Neural progenitor cell (in vitro differentiated cells): ENCODE measurements at regions not wholly inside any gene's neighbourhood (a gene's known extent, or its start where the extent isn't known, plus 50 kb on each side); places are given as distances from the start of the nearest gene placed in this dataset.

Source experiments
- DNase-seq: peaks from one replicate; pipeline ENCODE4 v3.0.0-alpha.2; 2016; ENCODE audit warnings: low spot score
- H2AFZ ChIP-seq: fragments of 200-600 bp; sonication (generic); replicated peaks from 2 replicates; pipeline ENCODE4 v1.6.1; 2016; ENCODE audit warnings: antibody characterized with exemption
- H3F3A ChIP-seq: fragments of 200-600 bp; sonication (generic); 2 replicates; pipeline ENCODE4 v1.6.1; 2016; ENCODE audit warnings: antibody characterized with exemption, low read depth
- H3K27ac ChIP-seq: fragments of 200-600 bp; sonication (generic); 2 replicates; pipeline ENCODE4 v1.5.1; 2016; ENCODE audit warnings: mild to moderate bottlenecking
- H3K27me3 ChIP-seq: fragments of 200-600 bp; sonication (generic); 2 replicates; pipeline ENCODE4 v1.6.1; 2016; ENCODE audit warnings: mild to moderate bottlenecking, moderate library complexity
- H3K36me3 ChIP-seq: fragments of 200-600 bp; sonication (generic); 2 replicates; pipeline ENCODE4 v1.5.1; 2016
- H3K4me1 ChIP-seq: fragments of 200-600 bp; sonication (generic); 2 replicates; pipeline ENCODE4 v1.6.1; 2016; ENCODE audit warnings: mixed run types
- H3K4me2 ChIP-seq: fragments of 200-600 bp; sonication (generic); 2 replicates; pipeline ENCODE4 v1.6.1; 2016
- H3K4me3 ChIP-seq: fragments of 200-600 bp; sonication (generic); 2 replicates; pipeline ENCODE4 v1.5.1; 2016
- H3K79me2 ChIP-seq: fragments of 200-600 bp; sonication (generic); 2 replicates; pipeline ENCODE4 v1.6.1; 2016; ENCODE audit warnings: low read depth
- H3K9ac ChIP-seq: fragments of 200-600 bp; sonication (generic); 2 replicates; pipeline ENCODE4 v1.6.1; 2016
- H3K9me3 ChIP-seq: fragments of 200-600 bp; sonication (generic); 2 replicates; pipeline ENCODE4 v1.5.1; 2016; ENCODE audit warnings: low read depth
- H4K20me1 ChIP-seq: fragments of 200-600 bp; sonication (generic); 2 replicates; pipeline ENCODE4 v1.6.1; 2016; ENCODE audit warnings: low read depth
- H3K27ac Mint-ChIP-seq: 3 replicates; pipeline ENCODE4 v1.8.0; 2021; ENCODE audit warnings: mixed read lengths
- H3K27me3 Mint-ChIP-seq: 2 replicates; pipeline ENCODE4 v1.8.0; 2022; ENCODE audit warnings: low read depth, mild to moderate bottlenecking, inconsistent platforms, moderate library complexity, mixed read lengths; ENCODE audit not compliant: insufficient read depth
- H3K36me3 Mint-ChIP-seq: 3 replicates; pipeline ENCODE4 v1.8.0; 2021; ENCODE audit warnings: mixed read lengths
- H3K4me1 Mint-ChIP-seq: 3 replicates; pipeline ENCODE4 v1.8.0; 2021; ENCODE audit warnings: mixed read lengths
- H3K4me3 Mint-ChIP-seq: 3 replicates; pipeline ENCODE4 v1.8.0; 2021; ENCODE audit warnings: mild to moderate bottlenecking, moderate library complexity, mixed read lengths
- H3K9me3 Mint-ChIP-seq: 3 replicates; pipeline ENCODE4 v1.8.0; 2020; ENCODE audit warnings: mixed read lengths
- CTCF ChIP-seq: fragments of 200-600 bp; sonication (generic); IDR thresholded peaks from 2 replicates; pipeline ENCODE4 v1.5.1; 2017; ENCODE audit warnings: antibody characterized with exemption, mild to moderate bottlenecking
- EZH2 ChIP-seq: fragments of 200-600 bp; sonication (generic); IDR thresholded peaks from 2 replicates; pipeline ENCODE4 v1.6.1; 2017; ENCODE audit warnings: antibody characterized with exemption, mild to moderate bottlenecking, moderate library complexity
- EZH2phosphoT487 ChIP-seq: fragments of 200-600 bp; sonication (generic); IDR thresholded peaks from 2 replicates; pipeline ENCODE4 v1.6.1; 2017; ENCODE audit warnings: antibody characterized with exemption

DNA sequence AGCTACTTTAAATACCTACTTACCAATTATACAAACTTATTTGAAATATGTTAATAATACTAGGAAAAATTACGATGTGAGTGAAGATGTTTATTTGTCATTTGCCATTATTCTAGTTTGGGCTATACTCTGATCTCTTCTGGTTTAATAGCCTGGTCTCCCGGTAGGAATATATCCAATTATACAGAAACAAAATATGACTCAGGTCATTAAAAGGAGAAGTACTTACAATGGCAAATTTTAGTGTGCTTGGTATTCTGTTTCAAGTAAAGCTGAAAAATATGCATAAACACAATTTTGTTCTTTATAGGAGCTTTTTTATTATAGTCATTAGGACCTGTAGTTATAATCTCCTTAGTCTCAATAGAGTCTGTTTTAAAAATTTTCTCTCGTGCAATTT, 176.8 kb downstream of the SLCO4C1 start:
- H3F3A ChIP-seq: no peaks in the 10 kb centered on the region
- no peak overlapping the region for H2AFZ ChIP-seq
- no peak overlapping the region for H3K27ac ChIP-seq
- no peak overlapping the region for H3K4me3 ChIP-seq
- no peaks in the 10 kb centered on the region for H3K9me3 ChIP-seq
- H4K20me1 ChIP-seq: no peaks in the 10 kb centered on the region
- no peaks in the 10 kb centered on the region for H3K36me3 ChIP-seq
- no peaks in the 10 kb centered on the region for H3K79me2 ChIP-seq
- no peaks in the 10 kb centered on the region for H3K27me3 ChIP-seq
- H3K27ac Mint-ChIP-seq: no peak overlapping the region
- H3K4me2 ChIP-seq: no peak overlapping the region
- no peaks in the 10 kb centered on the region for H3K36me3 Mint-ChIP-seq
- H3K9ac ChIP-seq: no peak overlapping the region
- H3K4me1 Mint-ChIP-seq: no peaks in the 10 kb centered on the region
- H3K27me3 Mint-ChIP-seq: no peaks in the 10 kb centered on the region
- H3K9me3 Mint-ChIP-seq: no peaks in the 10 kb centered on the region
- DNase-seq: no peak
- no peak for TF ChIP-seq CTCF
- TF ChIP-seq EZH2: no peak
- TF ChIP-seq EZH2phosphoT487: no peak
- H3K4me3 Mint-ChIP-seq: no peak overlapping the region
- no peaks in the 10 kb centered on the region for H3K4me1 ChIP-seq

GRCh38 chr5:102115736-102116135, 180.3 kb downstream of the SLCO4C1 start:
- no peak overlapping the region for H2AFZ ChIP-seq
- Mint-ChIP-seq H3K27ac (no peak overlapping the region), H3K27me3 (no peaks in the 10 kb centered on the region), H3K36me3 (no peaks in the 10 kb centered on the region), H3K4me3 (no peak overlapping the region), H3K4me1 (no peaks in the 10 kb centered on the region), H3K9me3 (no peaks in the 10 kb centered on the region)
- no peaks in the 10 kb centered on the region for H3F3A ChIP-seq
- no peaks in the 10 kb centered on the region for H3K9me3 ChIP-seq
- DNase-seq: no peak
- no peaks in the 10 kb centered on the region for H3K4me1 ChIP-seq
- H3K36me3 ChIP-seq: no peaks in the 10 kb centered on the region
- no peaks in the 10 kb centered on the region for H4K20me1 ChIP-seq
- no peaks in the 10 kb centered on the region for H3K79me2 ChIP-seq
- H3K4me3 ChIP-seq: no peak overlapping the region
- H3K27ac ChIP-seq: no peak overlapping the region
- H3K4me2 ChIP-seq: no peak overlapping the region
- H3K27me3 ChIP-seq: no peaks in the 10 kb centered on the region
- no peak overlapping the region for H3K9ac ChIP-seq
- TF ChIP-seq EZH2 (no peak), EZH2phosphoT487 (no peak), CTCF (no peak)

DNA sequence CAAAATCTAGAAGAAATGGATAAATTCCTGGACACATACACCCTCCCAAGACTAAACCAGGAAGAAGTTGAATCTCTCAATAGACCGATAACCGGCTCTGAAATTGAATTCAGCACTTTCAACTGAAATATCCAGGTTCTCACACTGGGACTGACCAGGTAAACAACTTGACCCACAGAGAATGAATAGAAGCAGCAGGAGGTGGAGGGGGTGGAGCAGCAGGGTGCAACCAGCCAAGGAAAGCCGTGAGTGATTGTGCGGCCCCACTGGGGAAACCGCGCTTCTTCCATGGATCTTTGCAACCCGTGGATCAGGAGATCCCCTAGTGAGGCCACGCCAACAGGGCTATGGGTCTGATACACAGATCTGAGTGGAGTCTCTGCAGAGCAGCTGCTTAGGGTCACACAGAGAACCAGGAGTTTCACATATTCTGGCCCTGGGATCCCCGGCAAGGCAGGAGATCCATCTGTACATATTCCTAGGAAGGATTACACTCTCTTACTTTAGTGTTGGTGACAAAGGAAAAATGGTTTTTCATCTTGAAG, 181.5 kb downstream of the SLCO4C1 start:
- no peaks in the 10 kb centered on the region for H3K36me3 Mint-ChIP-seq
- H3K4me1 Mint-ChIP-seq: no peaks in the 10 kb centered on the region
- H3K4me3 Mint-ChIP-seq: no peak overlapping the region
- Histone ChIP-seq H3F3A (no peaks in the 10 kb centered on the region), H2AFZ (no peak overlapping the region), H3K9ac (no peak overlapping the region), H3K36me3 (no peaks in the 10 kb centered on the region), H3K4me3 (no peak overlapping the region), H3K4me2 (no peak overlapping the region), H3K9me3 (no peaks in the 10 kb centered on the region), H3K4me1 (no peaks in the 10 kb centered on the region), H3K79me2 (no peaks in the 10 kb centered on the region), H4K20me1 (no peaks in the 10 kb centered on the region), H3K27me3 (no peaks in the 10 kb centered on the region), H3K27ac (no peak overlapping the region)
- no peak for DNase-seq
- H3K27me3 Mint-ChIP-seq: no peaks in the 10 kb centered on the region
- no peak for TF ChIP-seq EZH2
- no peak for TF ChIP-seq CTCF
- TF ChIP-seq EZH2phosphoT487: no peak
- H3K27ac Mint-ChIP-seq: no peak overlapping the region
- no peaks in the 10 kb centered on the region for H3K9me3 Mint-ChIP-seq
